ENCODE measurements at regions not wholly inside any gene's neighbourhood (a gene's known extent, or its start where the extent isn't known, plus 50 kb on each side); places are given as distances from the start of the nearest gene placed in this dataset.

GRCh38 chr10:83612746-83613145 is 526.6 kb upstream of the GHITM start:
- TF ChIP-seq CTCF (IDR thresholded peaks at IDR 0.05) = no peak
- TF ChIP-seq POLR2AphosphoS5 (IDR thresholded peaks at IDR 0.05) = no peak
- TF ChIP-seq POLR2A (IDR thresholded peaks at IDR 0.05) = no peak

Data from prostate gland (tissue), 2 donors.